Adrenal gland (tissue), 9 donors: ENCODE measurements at regions not wholly inside any gene's neighbourhood (a gene's known extent, or its start where the extent isn't known, plus 50 kb on each side); places are given as distances from the start of the nearest gene placed in this dataset.

Experiments used
- DNase-seq, 7 donors: peaks; one replicate each; pipeline ENCODE4 v3.0.0-alpha.2; 2019 to 2020
- H3K27ac ChIP-seq, 5 donors: fragments of 200-600 bp; sonication (generic) in 4 of 5; 1 replicate in 3 of 5; 2 replicates in 2 of 5; pipeline versions ENCODE4 v1.5.1 to v1.8.0; 2016 to 2020; ENCODE audit warnings: mild to moderate bottlenecking in 1 of 5
- H3K27me3 ChIP-seq: fragments of 200-600 bp; 2 replicates; pipeline ENCODE4 v1.8.0; 2021
- H3K36me3 ChIP-seq, 2 donors: fragments of 200-600 bp; replicated peaks in 1 of 2; 1 replicate in 1 of 2; 2 replicates in 1 of 2; pipeline versions ENCODE4 v1.5.1 to v1.8.0; 2018 to 2022
- H3K4me1 ChIP-seq, 2 donors: fragments of 200-600 bp; replicated peaks in 1 of 2; 1 replicate in 1 of 2; 2 replicates in 1 of 2; pipeline versions ENCODE4 v1.5.1 to v1.8.0; 2018 to 2021
- H3K4me3 ChIP-seq, 4 donors: fragments of 200-600 bp; sonication (generic) in 3 of 4; one replicate each; pipeline ENCODE4 v1.5.1; 2016 to 2018
- H3K9me3 ChIP-seq, 3 donors: fragments of 200-600 bp; sonication (generic) in 1 of 3; replicated peaks in 1 of 3; 1 replicate in 2 of 3; 2 replicates in 1 of 3; pipeline versions ENCODE4 v1.5.1 to v1.8.0; 2016 to 2021
- CTCF ChIP-seq, 6 experiments: fragments of 450-650 bp in 4 of 6; fragments of 200-600 bp in 2 of 6; sonication (generic) in 1 of 6; IDR thresholded peaks; 1 replicate in 5 of 6; 2 replicates in 1 of 6; pipeline versions ENCODE4 v1.5.1 to v1.8.0; 2016 to 2021; ENCODE audit warnings: antibody characterized with exemption in 6 of 6, mild to moderate bottlenecking in 2 of 6, moderate library complexity in 1 of 6
- POLR2A ChIP-seq, 2 donors: fragments of 450-650 bp; IDR thresholded peaks; one replicate each; pipeline ENCODE4 v1.6.1; 2017; ENCODE audit warnings: antibody characterized with exemption in 2 of 2, mild to moderate bottlenecking in 2 of 2, moderate library complexity in 1 of 2
- WGBS, 4 donors: extraction: QIAGEN DNeasy Blood & Tissue Kit in 2 of 4; methylation state at CpG; one replicate each; pipeline versions ENCODE4 v1.1.5 to v1.1.7; 2013 to 2017; 5-methylcytosine and 5-hydroxymethylcytosine counted together
- intact Hi-C, 2 donors: fragments of 100-400 bp; cut with DNase I; formaldehyde crosslinking; loops; one replicate each; pipeline versions ENCODE4 v1.14.1 to v1.15.0; 2022 to 2023
- donor health status: healthy with polysubstance abuse.
- donor health status: Bipolar disorder and iron deficiency.
- donor health status: DM: yes; HTN: yes; CAD: no.
- donor health status: DM: no; HTN: no; CAD: no.
- donor health status: DM: no; HTN: no; CAD: no.

GRCh38 chr10:108836362-108836761 lies 1086.9 kb downstream of the XPNPEP1 start:
- H3K27me3 ChIP-seq: no peaks in the 10 kb centered on the region
- DNase-seq: no peak
- TF ChIP-seq POLR2A (IDR thresholded peaks at IDR 0.05) (no peak), CTCF (IDR thresholded peaks at IDR 0.05) (no peak)
- H3K27ac ChIP-seq: no peak overlapping the region
- no peaks in the 10 kb centered on the region for H3K9me3 ChIP-seq
- intact Hi-C loops: no loop called here
- no peaks in the 10 kb centered on the region for H3K36me3 ChIP-seq
- WGBS, 4 donors: 58 to 78% (median 72%) methylated on average over 5 of the region's 5 CpGs
- no peak overlapping the region for H3K4me3 ChIP-seq
- no peaks in the 10 kb centered on the region for H3K4me1 ChIP-seq

GRCh38 chr10:108822026-108822425 lies 1101.3 kb downstream of the XPNPEP1 start:
- Histone ChIP-seq H3K4me3 (no peak overlapping the region), H3K4me1 (no peaks in the 10 kb centered on the region), H3K36me3 (no peaks in the 10 kb centered on the region), H3K27me3 (no peaks in the 10 kb centered on the region), H3K27ac (no peak overlapping the region), H3K9me3 (no peaks in the 10 kb centered on the region)
- DNase-seq: no peak
- intact Hi-C loops: no loop called here
- TF ChIP-seq CTCF (IDR thresholded peaks at IDR 0.05) (no peak), POLR2A (IDR thresholded peaks at IDR 0.05) (no peak)

GRCh38 chr10:108819302-108819701 lies 1104.0 kb downstream of the XPNPEP1 start:
- intact Hi-C loops: no loop called here
- no peaks in the 10 kb centered on the region for H3K4me1 ChIP-seq
- DNase-seq: no peak
- no peak overlapping the region for H3K4me3 ChIP-seq
- no peaks in the 10 kb centered on the region for H3K9me3 ChIP-seq
- TF ChIP-seq CTCF (IDR thresholded peaks at IDR 0.05) (no peak), POLR2A (IDR thresholded peaks at IDR 0.05) (no peak)
- no peak overlapping the region for H3K27ac ChIP-seq
- no peaks in the 10 kb centered on the region for H3K27me3 ChIP-seq
- WGBS, 4 donors: 37 to 65% (median 58%) methylated on average over 1 of the region's 1 CpG
- no peaks in the 10 kb centered on the region for H3K36me3 ChIP-seq

GRCh38 chr10:108817584-108817983 lies 1105.7 kb downstream of the XPNPEP1 start:
- Histone ChIP-seq H3K4me1 (no peaks in the 10 kb centered on the region), H3K4me3 (no peak overlapping the region), H3K36me3 (no peaks in the 10 kb centered on the region), H3K27me3 (no peaks in the 10 kb centered on the region), H3K9me3 (no peaks in the 10 kb centered on the region), H3K27ac (no peak overlapping the region)
- intact Hi-C loops: no loop called here
- DNase-seq: no peak
- 63 to 81% (median 66%) methylated on average over 2 of the region's 2 CpGs for WGBS, 4 donors
- TF ChIP-seq POLR2A (IDR thresholded peaks at IDR 0.05): no peak
- TF ChIP-seq CTCF (IDR thresholded peaks at IDR 0.05): no peak
